UCSD-AML1 (cell line): ENCODE measurements at regions not wholly inside any gene's neighbourhood (a gene's known extent, or its start where the extent isn't known, plus 50 kb on each side); places are given as distances from the start of the nearest gene placed in this dataset.

Source experiments
- DNase-seq: peaks from one replicate; lab custom pipeline; 2025; ENCODE audit not compliant: unreplicated experiment; lab: John Stamatoyannopoulos, UW

DNA sequence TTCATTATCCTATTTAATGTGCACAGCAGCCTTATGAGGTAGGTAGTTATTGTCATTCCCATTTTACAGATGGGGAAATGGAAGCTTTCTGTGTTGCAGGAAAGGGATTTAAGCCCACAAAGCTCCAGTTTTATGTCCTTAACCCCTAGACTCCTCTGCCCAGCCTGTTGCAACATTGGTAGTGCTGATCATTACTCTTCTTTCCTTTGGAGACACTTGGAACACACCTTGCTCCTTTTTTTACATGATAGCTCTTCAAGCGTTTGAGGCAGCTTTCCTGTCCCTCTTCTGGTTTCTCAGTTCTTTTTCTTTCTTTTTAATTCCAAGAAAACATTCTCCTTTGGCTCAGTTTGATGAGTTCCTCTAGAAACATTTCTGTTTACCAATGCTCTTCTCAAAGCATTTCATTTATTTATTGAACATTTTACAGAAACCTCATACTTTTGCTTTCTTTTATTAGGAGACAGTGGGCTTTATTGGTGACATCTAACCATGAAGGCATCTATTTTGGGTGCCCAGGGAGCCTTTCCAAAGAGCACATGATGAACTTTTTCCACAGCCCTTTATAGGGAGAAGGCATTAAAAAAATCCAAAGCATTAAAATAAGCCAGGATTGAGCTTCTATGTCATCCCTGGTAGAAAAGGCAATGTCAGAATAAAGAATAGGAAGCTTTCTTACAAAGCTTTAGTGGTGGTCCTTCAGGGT is 218.0 kb downstream of the TMEM38B start:
- DNase-seq = no peak

GRCh38 chr9:105912863-105913516 is 218.6 kb downstream of the TMEM38B start:
- DNase-seq = no peak

GRCh38 chr9:105921057-105921726 is 226.9 kb downstream of the TMEM38B start:
- no peak for DNase-seq

DNA sequence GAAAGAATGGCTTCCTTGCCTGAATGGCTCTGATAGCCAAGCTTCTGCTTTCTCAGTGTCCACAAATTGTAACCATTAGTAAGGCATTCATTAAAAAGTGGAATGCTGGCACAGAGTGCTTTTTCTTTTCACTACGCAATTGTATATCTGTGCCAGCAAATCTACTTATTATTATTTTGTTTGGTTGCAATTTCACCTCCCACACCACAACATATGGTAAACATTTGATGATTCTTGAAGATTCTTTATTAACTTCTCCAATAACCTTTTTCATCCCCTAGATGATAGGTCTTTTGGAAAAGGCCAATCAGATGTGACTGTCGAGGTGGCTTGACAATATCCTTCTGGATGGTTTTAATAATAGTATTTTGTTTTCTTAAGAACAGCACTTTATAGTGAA is 234.1 kb downstream of the TMEM38B start:
- no peak for DNase-seq

GRCh38 chr9:105930011-105930627 is 235.8 kb downstream of the TMEM38B start:
- no peak for DNase-seq

DNA sequence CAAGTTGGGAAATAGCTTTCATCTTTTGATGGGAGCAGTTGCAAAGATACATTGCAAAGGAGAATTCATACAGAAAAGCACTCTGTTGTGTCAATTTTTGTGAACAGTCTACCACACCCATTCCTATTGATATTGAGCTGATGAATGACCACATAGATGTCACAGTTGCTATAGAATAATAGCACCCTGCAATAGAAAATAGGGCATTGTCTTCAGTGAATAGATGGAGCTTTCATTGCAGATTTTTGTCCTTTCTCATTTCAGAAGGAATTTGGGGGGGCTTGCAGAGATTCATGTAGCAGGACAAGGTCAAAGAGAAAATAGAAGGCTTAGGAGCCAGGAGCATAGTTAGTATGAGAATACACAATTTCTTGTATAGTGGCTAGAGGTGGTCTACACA is 237.9 kb downstream of the TMEM38B start:
- DNase-seq = no peak

- no peak for DNase-seq
Observed at GRCh38 chr9:105950448-105950847, 256.1 kb downstream of the TMEM38B start.

GRCh38 chr9:105950894-105951293 is 256.6 kb downstream of the TMEM38B start:
- DNase-seq = no peak

GRCh38 chr9:105954517-105954916 is 260.2 kb downstream of the TMEM38B start:
- no peak for DNase-seq

- DNase-seq = no peak
Observed at GRCh38 chr9:105957830-105958229, 263.5 kb downstream of the TMEM38B start.

- no peak for DNase-seq
Observed at GRCh38 chr9:105958587-105958986, 264.2 kb downstream of the TMEM38B start.

DNA sequence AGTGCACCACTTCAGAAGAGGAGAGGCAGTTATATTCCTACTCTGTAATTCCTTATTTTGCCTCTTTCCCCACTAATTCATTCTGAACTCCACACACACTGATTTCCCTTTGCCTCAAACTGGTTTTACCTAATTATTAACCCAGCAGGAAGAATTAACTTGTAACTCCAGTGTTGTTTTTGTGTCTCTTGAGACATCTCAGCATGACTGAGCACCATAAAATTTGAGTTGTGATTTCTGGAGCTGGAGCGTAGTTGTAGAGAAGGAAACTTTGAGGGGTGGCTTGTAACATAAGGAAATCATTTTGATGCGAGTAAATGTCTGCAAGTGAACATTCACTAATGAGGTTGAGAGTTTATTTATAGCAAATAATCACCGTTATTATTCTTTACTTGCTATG is 265.2 kb downstream of the TMEM38B start:
- no peak for DNase-seq

DNA sequence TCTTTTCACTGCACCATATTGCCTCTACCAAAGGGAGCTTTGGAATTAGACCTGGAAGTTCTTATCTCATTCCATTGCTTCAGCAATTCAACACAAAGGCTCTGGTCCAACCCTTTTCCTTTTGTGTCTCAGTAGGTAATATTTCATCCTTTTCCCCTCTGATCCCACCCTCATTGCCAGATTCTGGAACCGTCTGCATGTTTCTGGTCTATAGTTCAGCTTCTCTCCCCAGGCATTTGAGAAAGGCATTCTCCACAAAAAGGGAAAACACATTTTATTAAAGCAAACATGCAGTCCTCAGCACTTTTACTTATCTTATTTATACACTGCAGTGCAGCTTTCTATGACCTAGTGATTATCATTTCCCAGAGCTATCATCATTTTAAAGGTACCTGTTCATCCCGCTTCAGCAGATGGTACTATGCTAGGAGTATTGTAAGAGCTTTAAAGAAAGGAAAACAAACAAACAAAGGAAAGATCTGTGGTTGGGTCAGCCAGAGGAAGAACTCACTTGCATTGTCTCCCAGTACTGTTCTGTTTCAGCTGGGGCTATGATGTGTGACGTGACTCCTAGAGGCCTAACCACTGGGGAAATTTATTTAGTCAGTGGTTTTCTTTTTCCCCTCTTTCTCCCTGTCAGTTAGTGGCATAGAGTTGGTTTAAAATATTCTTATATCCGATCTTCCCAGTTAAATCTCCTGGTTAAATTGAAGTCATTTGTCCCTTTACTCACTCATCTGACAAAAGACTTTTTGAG is 269.2 kb downstream of the TMEM38B start:
- DNase-seq = no peak

DNA sequence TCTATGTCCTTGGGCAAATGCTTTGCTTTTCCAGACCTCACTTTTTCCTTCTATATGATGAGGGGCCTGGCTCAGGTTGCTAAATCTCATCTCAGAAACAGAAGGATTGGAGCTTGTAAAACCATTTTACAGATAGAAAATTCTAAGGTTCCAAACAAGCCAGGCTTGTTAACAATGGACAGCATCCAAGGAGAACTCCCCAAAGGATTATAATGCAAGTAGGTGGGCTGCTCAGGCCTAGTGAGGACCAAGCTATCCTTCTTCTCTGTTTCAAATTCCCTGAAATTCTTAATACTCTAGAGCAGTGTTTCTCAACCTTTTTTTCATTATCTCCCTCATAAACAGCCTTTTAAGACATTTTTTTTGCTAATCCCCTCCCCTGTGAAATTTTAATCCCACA is 269.8 kb downstream of the TMEM38B start:
- no peak for DNase-seq

DNA sequence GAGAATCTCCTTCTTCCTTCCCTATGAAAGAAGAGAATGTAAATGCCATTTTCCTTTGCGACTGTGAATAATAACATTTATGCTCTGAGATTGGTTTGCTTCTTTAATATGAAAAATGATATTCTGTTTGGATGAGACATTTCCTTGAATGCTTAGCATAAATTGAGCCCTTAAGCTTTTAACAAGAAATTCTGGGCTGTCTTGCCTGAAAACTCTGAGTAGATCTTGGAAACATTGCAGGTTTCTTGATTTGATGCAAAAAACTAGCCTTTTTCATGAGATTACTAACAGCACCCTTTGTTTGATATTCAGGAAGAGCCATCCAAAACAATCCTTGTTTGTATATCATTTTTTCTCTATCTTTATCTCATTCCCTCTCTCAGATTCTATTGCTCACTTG is 272.5 kb downstream of the TMEM38B start:
- DNase-seq = no peak

- DNase-seq = no peak
Observed at GRCh38 chr9:105967248-105967647, 272.9 kb downstream of the TMEM38B start.

DNA sequence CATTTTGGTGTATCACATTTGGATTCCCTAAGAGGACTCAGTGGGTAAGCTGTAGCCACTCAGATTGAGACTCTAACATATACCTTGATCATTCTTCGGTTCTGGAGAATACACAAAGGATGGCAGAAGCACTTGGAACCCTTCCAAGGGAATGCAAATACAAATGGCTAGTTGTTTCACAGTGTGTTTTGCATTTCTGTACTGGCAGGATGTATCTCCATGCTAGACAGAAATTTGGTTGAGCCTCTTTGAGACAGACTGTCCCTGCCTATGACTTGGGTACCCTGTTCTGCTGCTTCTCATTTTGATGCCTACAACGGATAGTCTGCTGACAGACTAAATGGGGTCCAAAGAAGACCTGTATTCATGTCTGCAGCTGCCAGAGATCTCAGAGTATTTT is 273.5 kb downstream of the TMEM38B start:
- no peak for DNase-seq

DNA sequence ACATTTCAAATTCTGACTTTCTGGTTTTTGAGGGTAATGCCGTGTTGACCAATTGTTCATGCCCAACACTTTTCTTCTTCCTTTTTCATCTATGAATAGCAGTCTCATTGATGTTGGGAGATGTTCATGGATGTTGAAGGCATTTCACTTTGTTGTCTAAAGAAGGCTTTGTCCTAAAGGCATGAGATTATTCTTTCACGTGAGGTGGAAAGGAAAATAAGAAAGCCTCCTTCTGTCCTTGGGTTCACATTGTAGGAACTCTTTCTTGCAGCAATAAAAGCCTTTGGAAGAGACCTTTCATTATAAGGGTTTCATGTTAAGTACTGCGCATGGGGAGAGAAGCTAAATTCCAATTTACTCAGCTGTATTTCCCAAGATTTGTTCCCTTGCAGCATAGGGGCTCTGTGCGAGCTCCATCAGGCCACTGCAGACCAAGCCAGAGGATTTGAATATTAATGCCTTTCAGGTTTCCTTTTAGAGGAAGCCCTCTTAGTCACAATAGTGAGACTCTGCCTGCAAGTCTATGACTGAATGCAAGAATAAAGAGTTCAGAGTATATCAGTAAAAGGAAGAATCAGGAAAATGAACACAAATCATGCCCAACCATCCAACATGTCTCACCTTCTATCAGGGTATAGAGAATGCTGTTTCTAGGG is 274.6 kb downstream of the TMEM38B start:
- DNase-seq = no peak

- DNase-seq = no peak
Observed at GRCh38 chr9:105969636-105970035, 275.3 kb downstream of the TMEM38B start.

DNA sequence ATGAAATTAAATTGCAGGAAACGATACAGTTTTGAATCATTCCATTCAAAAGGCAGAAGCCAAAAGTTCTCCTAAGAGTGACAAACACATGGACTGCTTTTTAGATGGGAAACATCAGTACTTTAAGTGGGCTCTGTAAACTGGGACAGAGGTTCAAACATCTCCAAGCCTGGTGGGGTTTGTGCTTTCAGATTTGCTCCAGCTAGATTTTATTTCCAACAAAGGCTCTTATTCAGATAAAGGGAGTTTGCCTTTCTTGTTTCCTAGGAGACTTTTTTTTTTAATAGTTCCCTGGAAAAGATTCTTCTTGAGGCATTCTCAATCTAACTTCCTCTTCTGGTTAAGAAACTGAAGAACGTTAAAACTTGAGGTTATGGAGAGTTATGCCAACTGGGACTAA is 277.6 kb downstream of the TMEM38B start:
- no peak for DNase-seq
